NCI-H345 treated with DMSO at 0.1 percent for 48 hours (cell line): ENCODE measurements at regions not wholly inside any gene's neighbourhood (a gene's known extent, or its start where the extent isn't known, plus 50 kb on each side); places are given as distances from the start of the nearest gene placed in this dataset.

Experiments used
- DNase-seq: peaks from one replicate; lab custom pipeline; 2025; ENCODE audit not compliant: unreplicated experiment; lab: John Stamatoyannopoulos, UW

DNA sequence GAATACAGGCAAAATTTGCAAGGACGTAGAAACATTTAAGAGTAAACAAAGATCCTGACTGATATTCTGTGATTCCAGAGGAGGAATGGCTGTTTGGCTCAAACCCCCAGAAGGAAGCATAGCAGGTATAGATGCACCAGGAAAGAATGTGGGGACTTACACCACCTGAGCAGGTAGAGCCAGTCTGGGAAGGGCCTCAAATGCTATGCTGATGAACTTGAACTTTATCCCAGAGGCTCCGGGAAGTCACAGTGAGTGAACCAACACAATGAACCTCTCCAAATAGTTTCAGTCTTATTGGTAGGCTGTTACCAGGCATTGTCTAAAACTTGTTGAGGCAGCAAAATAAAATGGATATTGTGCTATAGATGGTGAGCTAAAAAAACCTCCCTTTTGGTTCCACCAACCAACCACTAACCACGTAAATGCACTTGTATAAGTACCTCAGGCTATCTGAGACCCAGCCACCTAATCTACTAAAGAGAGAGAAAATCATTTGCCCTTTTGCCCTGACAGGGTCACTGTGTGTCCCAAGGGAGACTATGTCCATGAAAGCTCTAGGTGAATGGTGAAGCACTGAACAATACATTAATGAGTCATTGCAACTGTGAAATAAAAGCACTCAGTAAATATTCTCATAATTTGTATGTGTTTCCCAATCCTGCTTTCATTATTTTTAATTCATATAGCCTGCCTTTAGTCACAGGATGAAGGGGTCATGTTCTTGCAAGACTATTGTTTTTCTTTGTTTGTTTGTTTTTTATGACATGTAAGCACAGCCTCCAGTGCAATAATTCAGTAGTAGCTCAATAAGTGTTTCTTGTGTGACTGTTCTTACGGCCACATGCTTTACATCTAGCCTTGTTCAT is 911.6 kb downstream of the EPHA4 start:
- no peak for DNase-seq

DNA sequence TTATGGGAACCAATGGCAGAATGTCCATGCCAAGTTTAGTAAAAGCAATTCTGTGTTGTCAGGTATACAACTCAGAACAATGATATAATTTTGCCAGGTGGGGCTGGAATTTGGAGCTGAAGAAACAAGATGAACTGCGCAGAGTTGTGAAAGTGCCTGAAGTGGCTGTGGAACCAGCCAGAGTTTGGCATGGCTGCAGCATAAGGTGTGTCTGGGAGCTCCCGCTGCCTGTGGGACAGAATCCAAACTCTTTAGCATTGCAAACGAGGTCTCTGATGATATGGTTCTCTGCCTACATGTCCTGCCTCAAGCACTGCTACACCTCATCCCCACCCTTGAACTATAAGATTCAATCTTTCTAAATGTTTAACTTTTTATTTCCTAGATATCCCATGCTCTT is 909.7 kb downstream of the EPHA4 start:
- no peak for DNase-seq

DNA sequence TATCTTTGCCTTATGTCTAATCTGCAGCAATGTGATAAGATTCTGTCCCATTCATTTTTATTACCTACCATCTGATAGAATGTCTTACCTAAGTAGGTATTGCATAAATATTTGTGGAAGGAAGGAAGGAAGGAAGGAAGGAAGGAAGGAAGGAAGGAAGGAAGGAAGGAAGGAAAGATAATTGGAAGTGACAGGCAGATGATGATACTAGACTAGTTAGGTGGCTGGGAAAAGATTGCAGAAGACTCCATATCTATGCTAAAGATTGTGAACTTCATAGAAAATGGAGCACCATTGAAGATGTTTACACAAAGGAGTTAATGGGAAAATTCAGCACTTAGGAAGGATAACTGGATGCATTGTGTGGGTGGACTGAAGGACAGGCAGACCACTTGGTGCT is 909.0 kb downstream of the EPHA4 start:
- DNase-seq: no peak

DNA sequence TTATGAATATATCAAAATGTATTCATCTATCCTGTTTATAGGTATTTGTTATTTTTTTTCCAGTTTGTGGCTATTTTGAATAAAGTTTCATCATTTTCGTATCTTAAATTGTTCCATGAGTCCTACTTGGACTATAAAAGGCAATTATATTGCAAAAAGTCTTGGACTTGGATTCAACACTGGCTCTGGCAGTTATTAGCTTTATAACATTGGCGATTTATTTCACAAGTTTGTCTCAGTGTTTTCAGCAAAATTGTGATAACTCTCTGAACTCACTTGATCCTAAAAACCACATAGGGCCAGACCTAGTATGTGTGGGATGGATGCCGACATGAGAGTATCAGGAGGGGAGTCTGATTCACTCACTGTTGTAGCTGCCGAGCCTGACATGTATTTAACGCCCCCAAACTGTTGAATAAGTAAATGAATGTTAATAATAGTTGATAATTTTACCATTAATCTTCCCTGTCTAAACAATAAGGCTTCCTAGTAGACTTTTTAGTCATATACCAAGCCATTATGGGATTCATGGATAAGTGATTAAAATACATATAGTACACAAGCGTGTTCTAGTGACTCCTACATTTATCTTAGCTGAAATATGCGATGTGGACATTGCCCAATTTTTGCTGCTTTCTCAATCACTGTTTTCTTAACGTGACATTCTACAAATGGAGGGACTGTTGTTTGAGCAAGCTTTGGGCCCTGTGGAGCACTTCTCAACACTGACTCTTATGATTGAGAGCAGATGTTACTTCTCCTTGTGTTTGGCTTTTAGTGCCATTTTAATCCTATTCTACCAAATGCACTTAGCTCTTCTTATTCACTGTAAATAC is 907.6 kb downstream of the EPHA4 start:
- peak; percentile 31 for DNase-seq

DNA sequence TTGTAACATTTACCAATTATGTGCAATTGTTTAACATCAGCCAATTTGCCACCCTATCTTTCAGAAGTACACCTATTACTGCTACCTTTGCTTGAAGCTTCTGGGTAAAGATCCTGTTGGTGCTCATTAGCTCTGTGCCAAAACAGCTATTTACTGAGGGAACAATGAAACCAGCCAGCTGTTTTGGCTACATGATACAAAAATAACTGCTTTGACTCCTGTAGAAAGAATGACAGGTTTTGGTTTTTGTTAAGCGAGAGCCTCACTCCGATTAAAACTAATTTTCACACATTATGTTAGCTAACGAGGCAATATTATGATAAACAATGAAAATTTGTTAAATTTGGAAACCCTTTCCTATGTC is 907.0 kb downstream of the EPHA4 start:
- DNase-seq: no peak

DNA sequence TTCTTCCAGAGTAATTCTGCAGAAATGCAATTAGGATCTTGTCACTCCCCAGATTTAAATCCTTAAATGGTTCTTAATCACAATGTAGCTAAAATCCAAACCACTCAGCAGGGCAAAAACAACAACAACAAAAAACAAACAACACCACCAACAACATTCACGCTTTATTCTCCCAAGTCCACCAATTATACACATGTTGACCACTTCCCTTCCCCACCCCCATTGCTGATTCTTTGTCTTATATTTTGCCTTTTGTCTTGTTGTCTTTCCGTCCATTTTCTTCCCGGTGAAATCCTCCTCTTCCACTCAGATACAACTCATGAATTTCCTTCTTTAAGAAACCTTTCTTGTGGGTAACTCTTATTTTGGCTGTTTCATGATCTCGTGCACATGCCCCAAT is 902.8 kb downstream of the EPHA4 start:
- DNase-seq: no peak

DNA sequence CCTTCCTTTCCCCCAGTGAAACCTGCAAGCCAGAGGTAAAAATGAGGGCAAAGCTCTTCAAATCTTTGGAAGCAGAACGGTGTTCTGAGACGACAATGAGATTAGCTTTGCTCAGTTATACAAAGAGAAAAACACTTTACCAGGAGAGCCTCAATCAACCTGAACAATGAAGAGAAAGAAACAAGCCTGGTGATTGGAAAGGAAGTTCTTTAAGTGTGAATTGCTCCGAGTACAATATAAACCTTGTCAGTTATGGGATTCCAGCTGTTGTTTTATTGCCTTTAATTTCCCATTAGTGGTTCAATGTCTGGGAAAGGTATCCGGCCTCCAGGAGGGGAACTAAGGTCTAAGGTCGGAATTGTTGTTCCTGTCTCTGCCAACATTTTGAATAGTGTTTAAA is 901.6 kb downstream of the EPHA4 start:
- DNase-seq: peak; percentile 86

DNA sequence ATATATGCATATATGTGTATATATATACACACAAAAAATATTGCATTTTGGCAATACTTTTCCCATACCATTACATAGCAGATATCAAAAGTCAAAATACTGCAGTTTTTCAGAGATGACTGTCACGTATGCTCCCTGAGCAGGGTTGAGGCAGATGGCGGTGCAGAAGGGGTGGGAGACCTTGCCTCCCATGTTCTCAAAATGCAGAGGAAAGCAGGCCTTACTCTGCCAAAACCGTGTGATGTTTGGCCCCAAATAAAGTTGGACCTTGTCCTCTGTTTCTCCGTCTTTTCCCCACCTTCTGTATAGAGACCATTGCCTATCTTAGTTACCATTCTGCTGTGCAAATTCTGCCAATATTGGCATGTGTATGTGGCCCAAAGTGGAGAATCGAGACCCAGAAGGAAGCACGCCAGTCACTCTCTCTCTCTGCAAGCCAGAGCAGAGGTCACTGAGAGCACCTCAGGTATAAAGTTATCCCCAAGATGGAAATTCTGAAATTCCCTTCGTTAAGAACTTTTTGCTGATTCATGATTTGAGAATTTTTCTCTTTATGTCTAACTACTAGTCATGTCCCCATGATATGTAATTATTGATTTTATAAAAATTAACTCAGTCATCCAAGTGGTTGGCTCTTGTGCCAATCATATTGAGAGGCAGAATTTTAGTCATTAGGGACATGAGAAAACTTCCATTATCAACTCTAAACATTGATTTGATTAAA is 898.8 kb downstream of the EPHA4 start:
- DNase-seq: no peak

DNA sequence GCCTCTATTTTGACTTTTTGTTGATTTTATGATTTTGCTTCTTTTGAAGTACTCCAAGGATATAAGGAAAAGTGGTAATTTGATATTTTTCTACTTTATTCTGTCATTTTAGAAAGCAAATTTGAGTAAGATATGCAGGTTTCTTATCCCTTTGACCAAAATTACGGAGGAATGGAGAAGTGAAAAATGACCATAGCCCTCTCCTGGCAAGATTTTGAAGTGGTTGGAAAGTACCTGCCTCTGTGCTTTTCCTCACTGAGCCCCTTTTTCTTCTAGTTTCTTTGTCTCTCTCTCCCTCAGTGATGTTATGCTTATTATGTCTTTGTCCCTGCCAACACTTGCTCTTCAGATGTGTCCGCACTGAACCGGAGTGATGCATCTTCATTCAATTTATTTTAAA is 898.1 kb downstream of the EPHA4 start:
- DNase-seq: no peak

DNA sequence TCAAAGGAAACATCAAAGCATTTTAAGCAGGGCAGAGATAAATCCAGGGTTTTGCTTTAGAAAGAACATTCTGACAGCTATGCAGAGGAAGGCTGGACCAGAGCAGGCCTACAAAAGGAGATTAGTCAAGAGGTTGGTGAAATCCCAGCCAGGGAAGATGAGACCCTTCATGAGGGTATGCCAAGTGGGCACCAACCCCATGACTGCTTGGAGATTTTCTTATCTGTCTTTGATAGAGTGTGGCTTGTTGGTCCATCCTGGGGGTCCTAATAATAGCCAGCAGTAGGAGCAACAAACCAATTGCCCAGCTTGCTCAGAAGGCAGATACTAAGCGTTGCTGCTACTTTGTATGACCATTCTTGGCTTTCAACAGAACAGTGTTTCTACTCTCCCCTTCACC is 895.4 kb downstream of the EPHA4 start:
- DNase-seq: no peak

DNA sequence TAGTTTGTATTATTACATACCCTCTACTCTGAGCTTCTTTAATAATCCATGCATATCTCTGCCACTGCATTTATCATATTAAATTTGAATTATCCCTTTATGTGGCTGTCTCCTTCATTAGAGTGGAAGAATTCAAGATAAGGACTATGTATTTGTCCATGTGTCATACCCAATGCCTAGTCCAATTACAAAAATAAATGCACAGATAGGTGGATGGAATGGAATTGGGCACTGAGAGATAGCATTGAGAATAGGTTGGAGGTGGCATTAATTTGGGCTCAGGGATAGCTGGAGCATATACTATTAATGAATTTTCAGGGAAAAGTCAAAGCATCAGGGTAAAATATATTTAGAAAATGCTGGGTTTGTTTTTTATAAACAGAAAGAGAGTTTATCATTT is 893.2 kb downstream of the EPHA4 start:
- no peak for DNase-seq

DNA sequence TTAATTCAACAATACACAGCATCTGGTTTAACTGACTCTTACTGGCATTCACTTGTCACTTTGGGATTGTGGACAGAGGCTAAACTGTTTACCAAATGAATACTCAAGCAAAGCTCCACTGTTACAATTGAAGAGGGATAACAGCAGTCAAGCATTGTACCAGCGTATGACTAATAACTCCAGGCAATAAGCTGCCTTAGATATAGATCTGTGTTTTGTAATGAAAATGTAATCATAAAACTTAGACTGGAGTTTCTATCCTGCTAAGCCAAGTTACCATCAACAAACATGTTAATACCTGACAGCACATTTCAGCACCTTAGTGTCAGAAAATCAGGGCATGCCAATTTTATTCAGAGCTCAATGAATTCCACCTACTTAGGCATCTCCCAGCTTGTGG is 889.5 kb downstream of the EPHA4 start:
- no peak for DNase-seq

DNA sequence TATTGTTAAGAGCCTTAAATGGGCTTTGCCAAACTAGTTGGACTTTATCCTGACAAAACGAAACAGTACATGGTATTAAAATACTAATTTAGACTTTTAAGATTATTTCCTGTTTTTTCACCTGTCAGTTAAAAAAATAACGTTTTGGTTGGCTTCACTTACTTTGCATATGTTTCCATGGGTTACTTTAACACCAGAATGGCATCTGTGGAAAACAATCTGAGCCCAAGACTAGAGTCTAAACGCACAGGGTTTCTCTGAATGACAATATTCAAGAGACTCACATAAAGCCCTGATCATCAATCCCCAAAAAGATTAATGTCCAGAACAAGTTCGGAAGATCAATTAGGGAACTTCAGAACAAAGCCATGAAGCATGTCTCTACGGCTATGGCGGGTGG is 888.0 kb downstream of the EPHA4 start:
- DNase-seq: no peak

DNA sequence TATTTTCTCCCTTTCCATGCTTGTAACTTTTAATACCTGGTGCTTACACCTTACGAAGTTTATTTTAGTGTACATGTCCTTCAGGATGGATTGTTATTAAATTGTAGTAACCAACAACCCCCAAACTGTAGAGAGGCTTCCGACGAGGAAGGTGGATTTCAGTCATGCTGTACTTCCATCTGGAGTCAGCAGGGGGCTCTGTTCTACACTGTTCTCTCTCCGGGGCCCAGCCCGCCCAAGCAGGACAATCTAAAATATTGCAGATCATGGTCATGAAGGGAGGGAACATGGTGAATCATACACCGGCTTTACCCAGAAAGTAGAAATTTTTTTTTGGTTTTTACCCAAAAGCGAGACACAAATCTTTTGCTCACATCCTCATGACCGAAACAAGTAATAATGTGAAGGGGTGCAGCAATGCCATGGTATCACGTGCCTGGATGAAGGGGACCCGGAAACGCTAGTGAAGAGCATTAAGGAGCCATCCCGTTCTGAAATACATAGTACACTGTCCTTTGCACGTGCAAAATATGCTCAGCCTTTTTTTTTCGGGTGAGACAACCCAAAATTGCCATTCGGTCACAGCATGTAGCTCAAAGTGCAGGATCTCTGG is 884.8 kb downstream of the EPHA4 start:
- DNase-seq: peak; percentile 38

DNA sequence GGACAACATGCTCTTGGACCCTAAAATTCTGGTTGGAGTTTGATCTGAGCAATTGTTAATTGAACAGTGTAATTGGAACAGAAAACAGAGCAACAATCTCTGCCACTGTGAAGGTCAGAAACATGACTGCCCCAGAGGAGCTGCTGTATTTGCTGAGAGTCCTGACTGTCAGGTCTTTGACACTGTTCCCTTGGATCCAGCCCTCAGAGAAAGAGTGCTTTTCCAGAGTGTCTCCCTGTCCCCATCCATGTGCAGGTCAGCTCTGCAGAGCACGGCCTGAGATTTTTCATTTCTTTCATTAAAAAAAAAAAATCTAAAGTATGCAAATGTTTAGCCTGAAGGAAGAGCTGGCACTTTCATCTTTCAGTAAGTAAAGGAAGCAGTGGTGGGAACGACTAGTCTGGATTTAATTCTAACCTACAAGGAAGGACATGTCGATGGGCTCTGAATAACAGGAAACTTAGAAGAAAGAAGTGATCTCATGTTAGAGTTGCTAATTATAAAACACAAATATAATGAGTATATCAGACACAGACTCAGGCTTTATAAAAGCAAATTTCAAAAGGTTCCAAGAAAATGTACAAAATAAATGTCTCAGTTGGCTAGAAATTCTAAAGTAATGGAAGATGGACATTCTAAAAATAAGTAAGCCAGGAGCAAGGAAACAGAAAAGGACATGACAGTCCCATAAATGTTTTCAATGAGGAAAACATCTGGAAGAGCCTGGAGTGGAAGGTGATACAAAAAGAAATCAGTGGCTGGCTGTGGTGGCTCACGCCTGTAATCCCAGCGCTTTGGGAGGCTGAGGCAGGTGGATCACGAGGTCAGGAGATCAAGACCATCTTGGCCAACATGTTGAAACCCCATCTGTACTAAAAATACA is 876.5 kb downstream of the EPHA4 start:
- no peak for DNase-seq

DNA sequence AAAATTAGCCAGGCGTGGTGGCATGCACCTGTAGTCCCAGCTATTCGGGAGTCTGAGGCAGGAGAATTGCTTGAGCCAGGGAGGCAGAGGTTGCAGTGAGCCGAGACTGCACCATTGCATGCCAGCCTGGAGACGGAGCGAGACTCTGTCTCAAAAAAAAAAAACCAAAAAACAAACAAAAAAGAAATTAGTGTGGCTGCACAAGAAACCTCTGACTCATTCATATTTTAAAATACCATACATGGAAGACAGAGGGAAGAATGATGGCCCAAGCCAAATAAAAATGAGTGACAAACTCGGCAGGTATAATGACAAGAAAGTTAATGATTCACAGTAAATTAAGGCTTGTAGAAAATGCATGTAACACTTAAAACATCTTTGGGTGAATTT is 875.8 kb downstream of the EPHA4 start:
- DNase-seq: no peak

DNA sequence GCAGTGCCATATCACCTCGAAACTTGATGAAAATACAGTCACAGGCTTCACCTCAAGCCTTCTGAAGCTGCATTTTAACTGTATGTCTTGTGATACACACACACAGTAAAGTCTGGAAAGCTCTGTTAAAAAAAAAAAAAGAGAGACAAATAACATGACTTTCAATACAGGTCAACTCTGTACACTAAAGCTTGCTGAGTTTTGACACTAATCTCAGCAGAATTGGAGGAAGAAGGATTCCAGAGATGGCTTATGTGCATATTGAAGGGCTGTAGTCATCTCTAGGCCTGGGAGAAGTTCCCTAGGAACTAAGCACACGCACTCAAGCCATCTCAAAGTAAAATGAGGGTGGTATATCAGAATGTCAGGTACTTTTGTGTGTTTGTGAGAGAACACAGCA is 875.1 kb downstream of the EPHA4 start:
- no peak for DNase-seq

DNA sequence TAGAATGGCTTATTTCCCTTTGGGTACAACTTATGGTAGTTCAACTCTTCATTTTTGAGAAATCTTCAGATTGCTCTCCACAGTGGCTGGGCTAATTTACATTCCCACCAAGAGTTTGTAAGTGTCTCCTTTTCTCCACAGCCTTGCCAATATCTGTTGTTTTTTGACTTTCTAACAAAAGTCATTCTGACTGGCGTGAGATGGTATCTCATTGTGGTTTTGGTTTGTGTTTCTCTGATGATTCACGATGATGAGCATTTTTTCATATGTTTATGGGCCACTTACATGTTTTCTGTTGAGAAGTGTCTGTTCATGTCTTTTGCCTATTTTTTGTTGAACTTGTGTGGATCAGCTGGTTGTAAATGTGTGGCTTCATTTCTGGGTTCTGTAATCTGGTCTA is 871.0 kb downstream of the EPHA4 start:
- no peak for DNase-seq

DNA sequence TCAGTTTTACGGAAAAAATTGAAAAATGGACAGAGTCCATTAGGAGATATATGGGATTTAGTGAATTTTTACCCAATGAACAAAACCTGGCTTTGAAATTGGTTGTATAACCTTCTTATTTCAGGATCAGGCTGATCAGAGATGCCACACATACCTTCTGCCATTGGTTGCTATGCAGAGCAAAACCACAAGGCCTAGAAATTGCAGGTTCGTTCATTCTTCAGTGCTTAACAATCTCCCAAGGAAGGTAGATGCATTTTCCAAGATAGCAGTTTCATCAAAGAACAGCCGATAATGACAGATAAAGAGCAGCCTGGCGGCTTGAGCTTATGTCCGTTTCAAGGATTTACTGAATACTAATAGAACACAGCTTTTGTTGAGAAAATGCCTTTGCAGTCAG is 868.8 kb downstream of the EPHA4 start:
- no peak for DNase-seq

DNA sequence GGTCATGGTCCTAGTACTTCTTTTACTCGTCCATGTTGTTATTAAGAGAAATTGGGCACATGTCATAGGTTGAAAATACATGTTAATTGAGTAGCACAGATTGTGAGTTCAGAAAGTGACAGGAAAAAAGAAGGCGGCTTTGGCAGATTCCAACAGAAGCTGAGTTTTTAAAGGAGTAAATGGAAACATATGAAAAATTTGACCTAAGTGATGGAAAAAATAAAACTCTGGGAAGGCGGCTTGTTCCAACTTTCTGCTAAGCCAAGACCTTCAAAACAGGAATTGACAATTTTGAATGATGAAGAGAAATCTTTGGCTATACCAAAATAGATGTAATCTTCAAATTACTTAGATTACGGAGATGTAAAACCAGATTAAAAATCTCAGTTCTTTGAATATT is 868.0 kb downstream of the EPHA4 start:
- no peak for DNase-seq
